HG03354 (cell line): ENCODE measurements at regions not wholly inside any gene's neighbourhood (a gene's known extent, or its start where the extent isn't known, plus 50 kb on each side); places are given as distances from the start of the nearest gene placed in this dataset.
"Not testable (repeated sequence)": the region's sequence is repeated elsewhere in the genome, so short reads cannot be mapped to it uniquely, and the experiment has no call there.

Experiments used
- ATAC-seq: cut with Tn5 transposase; IDR thresholded peaks from one replicate; pipeline ENCODE4 v1.9.1; 2021; ENCODE audit warnings: mild to moderate bottlenecking; ENCODE audit not compliant: unreplicated experiment, poor library complexity, severe bottlenecking

GRCh38 chr17:70668276-70668937 lies 499.1 kb downstream of the KCNJ2 start:
- ATAC-seq = no peak

GRCh38 chr17:70668938-70669778 lies 499.8 kb downstream of the KCNJ2 start:
- ATAC-seq = no peak

GRCh38 chr17:70674061-70674460 lies 504.7 kb downstream of the KCNJ2 start:
- no peak for ATAC-seq

- no peak for ATAC-seq
Measured at GRCh38 chr17:70675070-70675590, 505.8 kb downstream of the KCNJ2 start.

GRCh38 chr17:70677783-70678647 lies 508.7 kb downstream of the KCNJ2 start:
- no peak for ATAC-seq

- ATAC-seq = no peak
Measured at GRCh38 chr17:70678889-70679288, 509.6 kb downstream of the KCNJ2 start.

- ATAC-seq = no peak
Measured at GRCh38 chr17:70683936-70684335, 514.6 kb downstream of the KCNJ2 start.

GRCh38 chr17:70687421-70687820 lies 518.1 kb downstream of the KCNJ2 start:
- no peak for ATAC-seq

GRCh38 chr17:70691150-70691549 lies 521.8 kb downstream of the KCNJ2 start:
- no peak for ATAC-seq

- no peak for ATAC-seq
Measured at GRCh38 chr17:70699408-70699807, 530.1 kb downstream of the KCNJ2 start.

- no peak for ATAC-seq
Measured at GRCh38 chr17:70702683-70703255, 533.4 kb downstream of the KCNJ2 start.

- no peak for ATAC-seq
Measured at GRCh38 chr17:70709596-70709995, 540.3 kb downstream of the KCNJ2 start.

GRCh38 chr17:70713694-70714093 lies 544.4 kb downstream of the KCNJ2 start:
- ATAC-seq = no peak

GRCh38 chr17:70716551-70716950 lies 547.2 kb downstream of the KCNJ2 start:
- ATAC-seq = no peak

GRCh38 chr17:70717042-70717441 lies 547.7 kb downstream of the KCNJ2 start:
- ATAC-seq = no peak

GRCh38 chr17:70736375-70736957 lies 567.1 kb downstream of the KCNJ2 start:
- ATAC-seq = no peak

GRCh38 chr17:70739065-70739464 lies 569.7 kb downstream of the KCNJ2 start:
- ATAC-seq = no peak

GRCh38 chr17:70746574-70746973 lies 577.2 kb downstream of the KCNJ2 start:
- ATAC-seq = not testable (repeated sequence)

GRCh38 chr17:70750983-70751382 lies 581.7 kb downstream of the KCNJ2 start:
- no peak for ATAC-seq
